ENCODE measurements at regions not wholly inside any gene's neighbourhood (a gene's known extent, or its start where the extent isn't known, plus 50 kb on each side); places are given as distances from the start of the nearest gene placed in this dataset.

DNA sequence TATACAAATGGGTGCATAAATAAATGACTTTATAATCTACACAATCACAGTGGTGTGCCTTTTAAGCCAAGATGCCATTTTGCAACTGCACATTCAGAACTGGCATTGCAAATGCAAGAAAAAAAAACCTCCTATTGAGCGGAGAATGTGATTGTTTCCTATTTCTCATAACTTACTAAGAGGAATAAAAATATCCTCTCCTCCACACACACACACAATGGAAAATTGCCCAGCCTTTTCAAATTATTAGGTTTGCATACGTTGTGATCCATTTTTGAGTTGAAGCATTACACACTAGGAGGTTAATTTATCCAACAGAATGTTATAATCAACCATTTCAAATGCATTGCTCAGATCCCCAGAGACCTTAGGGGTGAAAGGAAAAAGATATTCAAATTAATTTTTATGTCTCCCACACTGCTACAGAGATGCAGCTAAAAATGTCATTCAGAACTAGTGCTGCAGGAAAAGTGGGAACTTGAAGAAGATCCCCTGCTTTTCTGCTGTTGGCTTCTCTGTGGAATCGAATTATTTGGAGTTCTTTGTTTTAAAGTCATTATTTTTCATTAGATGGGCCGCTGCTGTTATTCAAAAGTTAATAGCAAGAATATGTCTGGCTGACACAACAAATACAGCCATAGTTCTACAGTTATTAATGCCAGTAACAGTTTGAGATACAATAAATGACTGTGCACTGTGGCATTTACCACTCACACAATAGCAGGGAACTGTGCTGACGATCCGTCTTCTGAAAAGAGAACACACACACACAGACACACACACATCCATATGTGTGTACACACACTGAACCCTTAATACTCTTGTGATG lies 299.9 kb upstream of the ANO5 start:
- no peaks in the 10 kb centered on the region for H3K36me3 ChIP-seq (ENCODE audit: control insufficient read depth in 2 of 2, insufficient read depth in 2 of 2, low read length in 1 of 2)
- no peak overlapping the region for H3K4me3 ChIP-seq (ENCODE audit: low read length in 2 of 2)
- no peak overlapping the region for H3K27ac ChIP-seq (ENCODE audit: low read depth in 1 of 2, low read length in 1 of 2)
- no peaks in the 10 kb centered on the region for H3K4me1 ChIP-seq (ENCODE audit: control insufficient read depth in 2 of 2, insufficient read depth in 2 of 2, low read length in 2 of 2)
- 91% methylated on average over 6 of the region's 6 CpGs for WGBS
- DNase-seq (ENCODE audit: low read depth in 6 of 9, low spot score in 9 of 9) = no peak
- H3K9me3 ChIP-seq (ENCODE audit: control insufficient read depth in 2 of 2, insufficient read depth in 1 of 2, low read length in 1 of 2) = no peaks in the 10 kb centered on the region
- H3K27me3 ChIP-seq (ENCODE audit: control insufficient read depth in 2 of 2, insufficient read depth in 1 of 2, low read length in 1 of 2) = no peaks in the 10 kb centered on the region

- H3K27me3 ChIP-seq (ENCODE audit: control insufficient read depth in 2 of 2, insufficient read depth in 1 of 2, low read length in 1 of 2) = no peaks in the 10 kb centered on the region
- no peaks in the 10 kb centered on the region for H3K36me3 ChIP-seq (ENCODE audit: control insufficient read depth in 2 of 2, insufficient read depth in 2 of 2, low read length in 1 of 2)
- H3K4me1 ChIP-seq (ENCODE audit: control insufficient read depth in 2 of 2, insufficient read depth in 2 of 2, low read length in 2 of 2) = no peaks in the 10 kb centered on the region
- DNase-seq (ENCODE audit: low read depth in 6 of 9, low spot score in 9 of 9) = no peak
- H3K9me3 ChIP-seq (ENCODE audit: control insufficient read depth in 2 of 2, insufficient read depth in 1 of 2, low read length in 1 of 2) = no peaks in the 10 kb centered on the region
- no peak overlapping the region for H3K27ac ChIP-seq (ENCODE audit: low read depth in 1 of 2, low read length in 1 of 2)
- H3K4me3 ChIP-seq (ENCODE audit: low read length in 2 of 2) = no peak overlapping the region
These were observed 299.4 kb upstream of the ANO5 start for GRCh38 chr11:21893565-21893867.

- Histone ChIP-seq H3K36me3 (ENCODE audit: control insufficient read depth in 2 of 2, insufficient read depth in 2 of 2, low read length in 1 of 2) (no peaks in the 10 kb centered on the region), H3K9me3 (ENCODE audit: control insufficient read depth in 2 of 2, insufficient read depth in 1 of 2, low read length in 1 of 2) (no peaks in the 10 kb centered on the region), H3K4me3 (ENCODE audit: low read length in 2 of 2) (no peak overlapping the region), H3K4me1 (ENCODE audit: control insufficient read depth in 2 of 2, insufficient read depth in 2 of 2, low read length in 2 of 2) (no peaks in the 10 kb centered on the region), H3K27me3 (ENCODE audit: control insufficient read depth in 2 of 2, insufficient read depth in 1 of 2, low read length in 1 of 2) (no peaks in the 10 kb centered on the region), H3K27ac (ENCODE audit: low read depth in 1 of 2, low read length in 1 of 2) (no peak overlapping the region)
- 96% methylated on average over 4 of the region's 4 CpGs for WGBS
- no peak for DNase-seq (ENCODE audit: low read depth in 6 of 9, low spot score in 9 of 9)
These were observed 298.4 kb upstream of the ANO5 start for GRCh38 chr11:21894492-21894891.

GRCh38 chr11:21895686-21896085 lies 297.2 kb upstream of the ANO5 start:
- Histone ChIP-seq H3K4me3 (ENCODE audit: low read length in 2 of 2) (no peak overlapping the region), H3K9me3 (ENCODE audit: control insufficient read depth in 2 of 2, insufficient read depth in 1 of 2, low read length in 1 of 2) (no peaks in the 10 kb centered on the region)
- DNase-seq (ENCODE audit: low read depth in 6 of 9, low spot score in 9 of 9) = no peak

DNA sequence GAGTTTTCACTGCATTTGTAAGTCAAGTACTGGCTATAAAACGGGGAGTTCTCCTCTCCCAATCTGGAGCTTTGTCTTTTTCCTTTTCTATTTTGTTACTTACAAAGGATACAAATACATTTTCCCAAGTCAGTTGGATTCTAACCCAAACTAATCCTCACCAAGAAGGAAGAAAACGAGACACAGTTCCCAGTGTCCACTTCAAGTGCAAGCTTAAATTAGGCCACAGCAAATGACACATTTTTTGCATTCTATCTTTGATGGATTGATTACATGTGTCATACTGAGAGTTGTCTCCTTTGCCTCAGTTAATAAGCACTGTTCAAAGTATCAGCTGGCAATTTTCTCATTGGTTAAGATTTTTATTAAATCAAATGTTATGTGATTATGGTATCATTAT lies 296.7 kb upstream of the ANO5 start:
- WGBS = 89% methylated on average over 2 of the region's 2 CpGs
- Histone ChIP-seq H3K9me3 (ENCODE audit: control insufficient read depth in 2 of 2, insufficient read depth in 1 of 2, low read length in 1 of 2) (no peaks in the 10 kb centered on the region), H3K27me3 (ENCODE audit: control insufficient read depth in 2 of 2, insufficient read depth in 1 of 2, low read length in 1 of 2) (no peaks in the 10 kb centered on the region), H3K4me1 (ENCODE audit: control insufficient read depth in 2 of 2, insufficient read depth in 2 of 2, low read length in 2 of 2) (no peaks in the 10 kb centered on the region), H3K4me3 (ENCODE audit: low read length in 2 of 2) (no peak overlapping the region), H3K27ac (ENCODE audit: low read depth in 1 of 2, low read length in 1 of 2) (no peak overlapping the region), H3K36me3 (ENCODE audit: control insufficient read depth in 2 of 2, insufficient read depth in 2 of 2, low read length in 1 of 2) (no peaks in the 10 kb centered on the region)
- no peak for DNase-seq (ENCODE audit: low read depth in 6 of 9, low spot score in 9 of 9)

More at GRCh38 chr11:21895686-21896085, 297.2 kb upstream of the ANO5 start:
- no peak overlapping the region for H3K27ac ChIP-seq (ENCODE audit: low read depth in 1 of 2, low read length in 1 of 2)
- no peaks in the 10 kb centered on the region for H3K36me3 ChIP-seq (ENCODE audit: control insufficient read depth in 2 of 2, insufficient read depth in 2 of 2, low read length in 1 of 2)
- H3K4me1 ChIP-seq (ENCODE audit: control insufficient read depth in 2 of 2, insufficient read depth in 2 of 2, low read length in 2 of 2) = no peaks in the 10 kb centered on the region
- H3K27me3 ChIP-seq (ENCODE audit: control insufficient read depth in 2 of 2, insufficient read depth in 1 of 2, low read length in 1 of 2) = no peaks in the 10 kb centered on the region

- H3K36me3 ChIP-seq (ENCODE audit: control insufficient read depth in 2 of 2, insufficient read depth in 2 of 2, low read length in 1 of 2) = no peaks in the 10 kb centered on the region
- no peaks in the 10 kb centered on the region for H3K4me1 ChIP-seq (ENCODE audit: control insufficient read depth in 2 of 2, insufficient read depth in 2 of 2, low read length in 2 of 2)
- 78% methylated on average over 3 of the region's 3 CpGs for WGBS
- H3K9me3 ChIP-seq (ENCODE audit: control insufficient read depth in 2 of 2, insufficient read depth in 1 of 2, low read length in 1 of 2) = no peaks in the 10 kb centered on the region
- no peak overlapping the region for H3K27ac ChIP-seq (ENCODE audit: low read depth in 1 of 2, low read length in 1 of 2)
- H3K4me3 ChIP-seq (ENCODE audit: low read length in 2 of 2) = no peak overlapping the region
- H3K27me3 ChIP-seq (ENCODE audit: control insufficient read depth in 2 of 2, insufficient read depth in 1 of 2, low read length in 1 of 2) = no peaks in the 10 kb centered on the region
- DNase-seq (ENCODE audit: low read depth in 6 of 9, low spot score in 9 of 9) = no peak
These were observed 295.9 kb upstream of the ANO5 start for GRCh38 chr11:21896746-21897602.

DNA sequence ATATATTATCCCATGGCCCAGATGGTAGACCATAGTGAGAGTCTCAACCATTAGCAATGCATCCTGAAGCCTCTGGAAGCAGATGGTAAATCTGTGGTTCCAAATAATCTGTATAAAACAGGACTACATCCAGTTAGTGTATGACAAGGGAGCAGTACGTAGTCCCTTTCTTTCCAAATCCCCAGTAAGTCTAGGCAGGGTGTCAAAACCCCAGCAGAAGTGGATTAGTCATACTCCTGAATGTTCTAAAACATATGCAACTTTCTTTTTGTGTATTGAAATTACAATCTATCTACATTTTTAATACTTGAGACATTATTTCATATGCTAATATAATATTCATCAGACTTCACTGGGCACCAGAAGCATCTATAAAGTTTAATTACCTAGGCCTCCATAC lies 295.1 kb upstream of the ANO5 start:
- Histone ChIP-seq H3K9me3 (ENCODE audit: control insufficient read depth in 2 of 2, insufficient read depth in 1 of 2, low read length in 1 of 2) (no peaks in the 10 kb centered on the region), H3K4me1 (ENCODE audit: control insufficient read depth in 2 of 2, insufficient read depth in 2 of 2, low read length in 2 of 2) (no peaks in the 10 kb centered on the region), H3K4me3 (ENCODE audit: low read length in 2 of 2) (no peak overlapping the region), H3K27ac (ENCODE audit: low read depth in 1 of 2, low read length in 1 of 2) (no peak overlapping the region), H3K27me3 (ENCODE audit: control insufficient read depth in 2 of 2, insufficient read depth in 1 of 2, low read length in 1 of 2) (no peaks in the 10 kb centered on the region), H3K36me3 (ENCODE audit: control insufficient read depth in 2 of 2, insufficient read depth in 2 of 2, low read length in 1 of 2) (no peaks in the 10 kb centered on the region)
- no peak for DNase-seq (ENCODE audit: low read depth in 6 of 9, low spot score in 9 of 9)
- 89% methylated on average over 1 of the region's 1 CpG for WGBS

DNA sequence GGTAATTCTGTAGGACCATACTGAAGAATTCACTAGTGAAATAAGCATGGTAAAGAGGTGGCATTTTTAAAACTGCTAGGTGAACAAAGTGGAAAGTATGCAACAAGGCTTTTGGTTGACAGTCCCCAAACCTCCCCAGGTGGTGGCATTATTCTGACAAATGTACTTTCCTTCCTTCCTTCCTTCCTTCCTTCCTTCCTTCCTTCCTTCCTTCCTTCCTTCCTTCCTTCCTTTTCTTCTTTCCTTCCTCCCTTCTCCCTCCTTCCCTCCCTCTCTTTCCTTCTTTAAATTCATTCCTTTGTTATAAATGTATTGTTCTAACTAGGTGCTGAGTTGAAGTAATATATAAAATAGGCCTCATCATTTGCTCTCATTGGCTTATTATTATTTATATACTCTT lies 284.7 kb upstream of the ANO5 start:
- Histone ChIP-seq H3K4me1 (ENCODE audit: control insufficient read depth in 2 of 2, insufficient read depth in 2 of 2, low read length in 2 of 2) (no peaks in the 10 kb centered on the region), H3K27ac (ENCODE audit: low read depth in 1 of 2, low read length in 1 of 2) (no peak overlapping the region), H3K4me3 (ENCODE audit: low read length in 2 of 2) (no peak overlapping the region), H3K9me3 (ENCODE audit: control insufficient read depth in 2 of 2, insufficient read depth in 1 of 2, low read length in 1 of 2) (no peaks in the 10 kb centered on the region), H3K36me3 (ENCODE audit: control insufficient read depth in 2 of 2, insufficient read depth in 2 of 2, low read length in 1 of 2) (no peaks in the 10 kb centered on the region), H3K27me3 (ENCODE audit: control insufficient read depth in 2 of 2, insufficient read depth in 1 of 2, low read length in 1 of 2) (no peaks in the 10 kb centered on the region)
- no peak for DNase-seq (ENCODE audit: low read depth in 6 of 9, low spot score in 9 of 9)

DNA sequence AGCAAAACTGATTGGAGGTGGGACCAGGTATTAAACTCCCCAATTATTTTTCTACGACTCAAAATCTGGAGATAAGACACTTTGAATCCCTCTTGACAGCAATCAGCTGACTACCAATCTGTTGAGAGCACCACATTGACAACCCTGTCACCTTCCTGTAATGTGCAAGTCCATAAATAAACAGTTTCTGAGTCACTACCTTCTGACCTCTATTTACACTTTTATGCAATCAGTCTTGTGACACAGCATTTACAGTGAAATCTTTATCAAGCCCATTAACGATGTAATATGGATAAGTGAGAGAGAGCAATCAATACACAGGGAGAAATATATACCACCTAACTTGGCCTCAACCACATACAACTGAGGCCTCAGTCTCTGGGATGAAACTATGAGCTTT lies 283.7 kb upstream of the ANO5 start:
- no peaks in the 10 kb centered on the region for H3K36me3 ChIP-seq (ENCODE audit: control insufficient read depth in 2 of 2, insufficient read depth in 2 of 2, low read length in 1 of 2)
- H3K27ac ChIP-seq (ENCODE audit: low read depth in 1 of 2, low read length in 1 of 2) = no peak overlapping the region
- no peak for DNase-seq (ENCODE audit: low read depth in 6 of 9, low spot score in 9 of 9)
- H3K4me3 ChIP-seq (ENCODE audit: low read length in 2 of 2) = no peak overlapping the region
- H3K27me3 ChIP-seq (ENCODE audit: control insufficient read depth in 2 of 2, insufficient read depth in 1 of 2, low read length in 1 of 2) = no peaks in the 10 kb centered on the region
- H3K9me3 ChIP-seq (ENCODE audit: control insufficient read depth in 2 of 2, insufficient read depth in 1 of 2, low read length in 1 of 2) = no peaks in the 10 kb centered on the region
- H3K4me1 ChIP-seq (ENCODE audit: control insufficient read depth in 2 of 2, insufficient read depth in 2 of 2, low read length in 2 of 2) = no peaks in the 10 kb centered on the region
- 93% methylated on average over 2 of the region's 2 CpGs for WGBS
